KOPT-K1 (cell line): ENCODE measurements at regions not wholly inside any gene's neighbourhood (a gene's known extent, or its start where the extent isn't known, plus 50 kb on each side); places are given as distances from the start of the nearest gene placed in this dataset.
"Not testable (repeated sequence)": the region's sequence is repeated elsewhere in the genome, so short reads cannot be mapped to it uniquely, and the experiment has no call there.

ENCODE experiments used
- H3K27ac ChIP-seq: fragments of 200-600 bp; sonication (generic); 2 replicates; pipeline ENCODE4 v1.5.1; 2016; ENCODE audit warnings: antibody characterized with exemption, mild to moderate bottlenecking, low read depth, low read length; ENCODE audit not compliant: poor library complexity, severe bottlenecking
- H3K36me3 ChIP-seq: fragments of 200-600 bp; sonication (generic); 2 replicates; pipeline ENCODE4 v1.5.1; 2017; ENCODE audit warnings: antibody characterized with exemption, mild to moderate bottlenecking, low read length, moderate library complexity; ENCODE audit not compliant: insufficient read depth
- H3K9me3 ChIP-seq: fragments of 200-600 bp; sonication (generic); 2 replicates; pipeline ENCODE4 v1.5.1; 2017; ENCODE audit warnings: antibody characterized with exemption, low read length, mild to moderate bottlenecking; ENCODE audit not compliant: insufficient read depth, poor library complexity, severe bottlenecking

- not testable (repeated sequence) for H3K9me3 ChIP-seq, H3K36me3 ChIP-seq, H3K27ac ChIP-seq
These were observed 1144.9 kb downstream of the SORCS1 start for GRCh38 chr10:106019559-106019958.

GRCh38 chr10:106015369-106016199 lies 1148.9 kb downstream of the SORCS1 start:
- not testable (repeated sequence) for H3K36me3 ChIP-seq, H3K27ac ChIP-seq, H3K9me3 ChIP-seq

GRCh38 chr10:106011250-106011649 lies 1153.3 kb downstream of the SORCS1 start:
- H3K27ac ChIP-seq: no peak overlapping the region
- H3K36me3 ChIP-seq: no peaks in the 10 kb centered on the region
- H3K9me3 ChIP-seq: no peaks in the 10 kb centered on the region

- no peak overlapping the region for H3K27ac ChIP-seq
- H3K36me3 ChIP-seq: no peaks in the 10 kb centered on the region
- no peaks in the 10 kb centered on the region for H3K9me3 ChIP-seq
These were observed 1163.8 kb downstream of the SORCS1 start for GRCh38 chr10:106000721-106001120.

- Histone ChIP-seq H3K9me3 (no peaks in the 10 kb centered on the region), H3K36me3 (no peaks in the 10 kb centered on the region), H3K27ac (no peak overlapping the region)
These were observed 1170.9 kb downstream of the SORCS1 start for GRCh38 chr10:105993609-105994008.

- H3K27ac ChIP-seq: no peak overlapping the region
These were observed 1171.6 kb downstream of the SORCS1 start for GRCh38 chr10:105992928-105993327.

GRCh38 chr10:105990529-105990928 lies 1174.0 kb downstream of the SORCS1 start:
- no peaks in the 10 kb centered on the region for H3K9me3 ChIP-seq
- H3K27ac ChIP-seq: no peak overlapping the region
- H3K36me3 ChIP-seq: no peaks in the 10 kb centered on the region

More at GRCh38 chr10:105992928-105993327, 1171.6 kb downstream of the SORCS1 start:
- no peaks in the 10 kb centered on the region for H3K36me3 ChIP-seq
- no peaks in the 10 kb centered on the region for H3K9me3 ChIP-seq

- no peaks in the 10 kb centered on the region for H3K36me3 ChIP-seq
- no peaks in the 10 kb centered on the region for H3K9me3 ChIP-seq
- no peak overlapping the region for H3K27ac ChIP-seq
These were observed 1174.5 kb downstream of the SORCS1 start for GRCh38 chr10:105989995-105990394.

- Histone ChIP-seq H3K9me3 (no peaks in the 10 kb centered on the region), H3K27ac (no peak overlapping the region), H3K36me3 (no peaks in the 10 kb centered on the region)
These were observed 1175.7 kb downstream of the SORCS1 start for GRCh38 chr10:105988848-105989247.

- Histone ChIP-seq H3K27ac (no peak overlapping the region), H3K36me3 (no peaks in the 10 kb centered on the region), H3K9me3 (no peaks in the 10 kb centered on the region)
These were observed 1177.4 kb downstream of the SORCS1 start for GRCh38 chr10:105986912-105987635.

- Histone ChIP-seq H3K36me3 (no peaks in the 10 kb centered on the region), H3K9me3 (no peaks in the 10 kb centered on the region), H3K27ac (no peak overlapping the region)
These were observed 1178.0 kb downstream of the SORCS1 start for GRCh38 chr10:105986486-105986885.

GRCh38 chr10:105982735-105983134 lies 1181.8 kb downstream of the SORCS1 start:
- Histone ChIP-seq H3K9me3 (no peaks in the 10 kb centered on the region), H3K27ac (no peak overlapping the region), H3K36me3 (no peaks in the 10 kb centered on the region)

GRCh38 chr10:105981679-105982078 lies 1182.8 kb downstream of the SORCS1 start:
- Histone ChIP-seq H3K36me3 (no peaks in the 10 kb centered on the region), H3K27ac (no peak overlapping the region), H3K9me3 (no peaks in the 10 kb centered on the region)

GRCh38 chr10:105974803-105975456 lies 1189.6 kb downstream of the SORCS1 start:
- Histone ChIP-seq H3K36me3 (no peaks in the 10 kb centered on the region), H3K27ac (no peak overlapping the region), H3K9me3 (no peaks in the 10 kb centered on the region)

GRCh38 chr10:105973902-105974301 lies 1190.6 kb downstream of the SORCS1 start:
- H3K36me3 ChIP-seq: no peaks in the 10 kb centered on the region
- no peaks in the 10 kb centered on the region for H3K9me3 ChIP-seq

More at GRCh38 chr10:105973902-105974301, 1190.6 kb downstream of the SORCS1 start:
- no peak overlapping the region for H3K27ac ChIP-seq
